ENCODE measurements at regions not wholly inside any gene's neighbourhood (a gene's known extent, or its start where the extent isn't known, plus 50 kb on each side); places are given as distances from the start of the nearest gene placed in this dataset.

DNA sequence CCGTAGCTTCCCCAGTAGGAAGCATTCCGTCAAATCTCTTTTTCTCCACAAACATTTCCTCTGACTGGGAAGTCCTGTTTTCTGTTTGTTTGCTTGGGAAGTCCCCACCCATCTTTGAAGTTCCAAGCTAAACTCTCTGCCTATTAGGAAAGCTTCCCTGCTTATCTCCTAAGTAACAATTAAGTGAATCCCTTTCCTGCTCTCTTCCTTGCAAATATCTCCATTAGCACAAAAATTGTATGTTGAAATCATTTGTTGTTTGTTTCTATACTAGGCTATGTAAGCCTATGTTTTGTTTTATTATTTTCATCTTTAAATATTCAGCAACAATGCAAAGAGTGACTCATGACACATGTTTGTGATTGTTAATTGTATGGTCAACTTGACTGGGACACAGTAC, 812.6 kb upstream of the LRATD1 start:
- TF ChIP-seq POU2F2 (IDR thresholded peaks at IDR 0.05; ENCODE audit: low read depth, low read length) (no peak), POLR2A (IDR thresholded peaks at IDR 0.05; ENCODE audit: low read depth, low read length) (no peak)
